Left renal cortex interstitium (tissue), 4 donors: ENCODE measurements at regions not wholly inside any gene's neighbourhood (a gene's known extent, or its start where the extent isn't known, plus 50 kb on each side); places are given as distances from the start of the nearest gene placed in this dataset.
"Not testable (repeated sequence)": the region's sequence is repeated elsewhere in the genome, so short reads cannot be mapped to it uniquely, and the experiment has no call there.

Experiments used
- DNase-seq, 4 donors: peaks; one replicate each; pipeline ENCODE4 v3.0.0-alpha.2; 2013; ENCODE audit warnings: low read depth in 4 of 4, low spot score in 2 of 4, missing footprints in 1 of 4

- DNase-seq: no peak
Observed at GRCh38 chr6:55049866-55050265, 124.4 kb upstream of the HCRTR2 start.

- no peak for DNase-seq
Observed at GRCh38 chr6:55052846-55053245, 121.5 kb upstream of the HCRTR2 start.

DNA sequence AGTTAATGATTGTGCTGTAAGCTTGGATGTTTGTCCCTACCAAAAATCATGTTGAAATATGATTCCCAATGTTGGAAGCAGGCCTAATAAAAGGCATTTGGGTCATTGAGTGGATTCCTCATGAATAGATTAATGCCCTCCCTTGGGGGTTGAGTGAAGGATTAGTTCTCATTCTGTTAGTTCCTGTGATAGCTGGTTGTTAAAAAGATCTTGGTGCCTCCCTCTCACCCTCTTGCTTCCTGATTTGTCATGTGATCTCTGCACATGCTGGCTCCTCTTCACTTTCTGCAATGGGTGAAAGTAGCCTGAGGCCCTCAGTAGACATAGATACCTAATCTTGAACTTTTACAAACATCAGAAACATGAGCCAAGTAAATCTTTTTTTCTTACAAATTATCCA lies 115.6 kb upstream of the HCRTR2 start:
- no peak for DNase-seq

GRCh38 chr6:55064711-55065420 lies 109.4 kb upstream of the HCRTR2 start:
- DNase-seq: no peak

GRCh38 chr6:55069132-55069781 lies 105.1 kb upstream of the HCRTR2 start:
- peak in 3 of 4 donors; percentile 0 to 21 (median 13) for DNase-seq

GRCh38 chr6:55082021-55082420 lies 92.3 kb upstream of the HCRTR2 start:
- DNase-seq: no peak

DNA sequence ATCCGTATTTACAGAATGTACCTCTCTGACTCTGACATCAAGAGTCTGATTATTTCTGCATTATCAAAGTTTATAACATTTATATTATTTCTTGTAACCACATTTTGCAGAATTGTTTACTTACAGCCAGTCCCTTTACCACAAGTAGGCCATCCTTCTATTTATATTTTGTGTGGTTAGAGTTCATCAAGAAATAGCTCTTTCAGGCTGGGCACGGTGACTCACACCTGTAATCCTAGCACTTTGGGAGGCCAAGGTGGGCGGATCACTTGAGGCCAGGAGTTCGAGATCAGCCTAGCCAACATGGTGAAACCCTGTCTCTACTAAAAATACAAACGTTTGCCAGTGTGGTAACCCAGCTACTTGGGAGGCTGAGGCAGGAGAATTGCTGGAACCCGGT lies 86.3 kb upstream of the HCRTR2 start:
- DNase-seq: not testable (repeated sequence)

- no peak for DNase-seq
Observed at GRCh38 chr6:55088902-55089301, 85.4 kb upstream of the HCRTR2 start.

GRCh38 chr6:55089325-55089724 lies 85.0 kb upstream of the HCRTR2 start:
- no peak for DNase-seq

DNA sequence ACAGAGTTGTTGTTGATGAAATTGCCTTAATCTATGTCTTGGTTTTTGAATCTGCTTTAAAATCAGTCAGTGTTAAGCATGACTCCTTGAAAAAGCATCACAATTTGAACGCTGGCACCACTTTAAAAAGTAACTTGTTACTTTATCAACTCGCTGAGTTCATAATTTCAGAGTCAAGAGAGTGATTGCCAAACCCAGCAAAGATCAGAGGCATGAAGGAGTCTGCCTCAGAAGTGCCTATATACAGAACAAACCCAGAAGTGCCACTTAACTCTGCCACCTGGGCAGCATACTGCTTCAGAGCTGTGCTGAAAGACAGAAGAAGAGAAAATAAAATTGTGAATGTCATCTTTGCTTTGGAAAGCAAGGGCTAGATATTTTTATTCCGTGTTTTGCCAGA lies 73.6 kb upstream of the HCRTR2 start:
- no peak for DNase-seq

- DNase-seq: no peak
Observed at GRCh38 chr6:55101157-55101556, 73.2 kb upstream of the HCRTR2 start.

DNA sequence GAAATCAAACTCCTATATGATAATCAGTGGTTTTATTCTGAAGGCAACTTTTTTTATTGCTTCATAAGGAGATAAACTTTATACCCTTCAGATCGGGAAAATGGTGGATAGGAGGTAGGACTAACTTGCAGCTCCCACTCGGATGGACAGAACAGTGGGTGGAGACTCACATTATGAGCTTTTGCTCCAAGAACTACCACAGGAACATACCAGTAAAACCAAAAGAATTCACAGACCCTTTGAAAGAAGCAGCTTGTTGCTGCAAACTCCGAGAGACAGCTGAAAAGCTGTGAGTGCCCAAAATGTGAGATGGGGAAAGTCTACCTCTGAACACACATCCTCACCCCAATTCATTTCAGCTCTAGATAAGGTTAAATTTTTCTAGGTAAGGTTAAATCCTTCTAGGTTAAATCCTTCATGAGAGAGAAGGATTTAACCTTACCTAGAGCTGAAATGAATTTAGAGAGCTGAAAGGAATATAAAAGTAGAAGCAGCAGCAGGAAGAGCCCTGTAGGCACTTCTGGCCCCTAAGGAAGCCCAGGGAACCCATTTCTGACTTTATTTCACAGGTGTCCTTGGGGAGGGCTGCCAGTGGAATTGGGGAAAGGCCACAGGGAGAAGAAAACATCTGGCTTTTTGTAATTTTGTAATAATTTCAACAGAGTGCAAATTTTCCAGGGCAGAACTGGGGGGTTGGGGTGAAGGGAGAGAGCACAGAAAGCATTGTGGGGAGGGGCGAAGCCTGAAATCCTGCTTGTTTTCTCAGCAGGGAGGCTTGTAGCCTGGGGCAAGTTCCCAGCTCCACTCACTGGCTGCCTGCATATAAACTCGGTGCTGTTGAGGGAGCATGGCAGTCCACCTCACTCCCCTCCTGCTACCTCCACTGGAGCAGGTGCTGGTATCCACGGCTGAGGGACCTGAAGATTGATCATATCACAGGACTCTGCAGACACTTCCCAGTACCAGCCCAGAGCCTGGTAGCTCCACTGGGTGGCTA lies 65.9 kb upstream of the HCRTR2 start:
- peak in 1 of 4 donors; percentile 3 for DNase-seq

- no peak for DNase-seq
Observed at GRCh38 chr6:55117267-55117666, 57.0 kb upstream of the HCRTR2 start.

GRCh38 chr6:55124241-55124640 lies 50.1 kb upstream of the HCRTR2 start:
- not testable (repeated sequence) for DNase-seq
